ENCODE measurements at regions not wholly inside any gene's neighbourhood (a gene's known extent, or its start where the extent isn't known, plus 50 kb on each side); places are given as distances from the start of the nearest gene placed in this dataset.
"Not testable (repeated sequence)": the region's sequence is repeated elsewhere in the genome, so short reads cannot be mapped to it uniquely, and the experiment has no call there.

DNA sequence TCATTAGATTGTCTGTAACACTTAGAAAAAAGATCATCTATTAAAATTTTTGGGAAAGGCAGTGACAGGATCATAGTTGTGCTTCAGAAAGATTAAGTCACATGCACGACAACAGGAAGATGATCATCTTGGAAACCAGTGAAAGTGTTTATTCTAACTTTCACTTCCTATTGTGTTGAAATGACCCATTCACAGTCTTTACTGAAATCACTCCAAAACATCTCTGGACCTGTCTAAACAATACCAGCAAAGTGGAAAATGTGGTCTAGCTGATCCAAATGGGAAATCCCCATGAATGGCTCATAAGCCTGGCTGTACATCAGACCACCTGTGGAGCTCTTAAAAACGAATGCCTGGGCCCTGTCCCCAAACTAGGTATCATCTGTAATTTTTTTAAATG is 111.1 kb upstream of the ETV3 start:
- Histone ChIP-seq H3K4me2 (ENCODE audit: low read length) (no peak overlapping the region), H3K79me2 (no peaks in the 10 kb centered on the region), H2AFZ (no peak overlapping the region), H3K9ac (no peak overlapping the region), H3K36me3 (ENCODE audit: control insufficient read depth, insufficient read depth, low read length) (no peaks in the 10 kb centered on the region), H3K27me3 (ENCODE audit: control insufficient read depth, insufficient read depth, low read length) (no peaks in the 10 kb centered on the region), H3K9me3 (ENCODE audit: control insufficient read depth, low read length) (no peaks in the 10 kb centered on the region), H3K4me3 (ENCODE audit: low read depth, low read length) (no peak overlapping the region), H3K27ac (no peak overlapping the region), H3K4me1 (no peaks in the 10 kb centered on the region)
- TF ChIP-seq, protein P1, sequence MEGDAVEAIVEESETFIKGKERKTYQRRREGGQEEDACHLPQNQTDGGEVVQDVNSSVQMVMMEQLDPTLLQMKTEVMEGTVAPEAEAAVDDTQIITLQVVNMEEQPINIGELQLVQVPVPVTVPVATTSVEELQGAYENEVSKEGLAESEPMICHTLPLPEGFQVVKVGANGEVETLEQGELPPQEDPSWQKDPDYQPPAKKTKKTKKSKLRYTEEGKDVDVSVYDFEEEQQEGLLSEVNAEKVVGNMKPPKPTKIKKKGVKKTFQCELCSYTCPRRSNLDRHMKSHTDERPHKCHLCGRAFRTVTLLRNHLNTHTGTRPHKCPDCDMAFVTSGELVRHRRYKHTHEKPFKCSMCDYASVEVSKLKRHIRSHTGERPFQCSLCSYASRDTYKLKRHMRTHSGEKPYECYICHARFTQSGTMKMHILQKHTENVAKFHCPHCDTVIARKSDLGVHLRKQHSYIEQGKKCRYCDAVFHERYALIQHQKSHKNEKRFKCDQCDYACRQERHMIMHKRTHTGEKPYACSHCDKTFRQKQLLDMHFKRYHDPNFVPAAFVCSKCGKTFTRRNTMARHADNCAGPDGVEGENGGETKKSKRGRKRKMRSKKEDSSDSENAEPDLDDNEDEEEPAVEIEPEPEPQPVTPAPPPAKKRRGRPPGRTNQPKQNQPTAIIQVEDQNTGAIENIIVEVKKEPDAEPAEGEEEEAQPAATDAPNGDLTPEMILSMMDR (IDR thresholded peaks at IDR 0.05): no peak

DNA sequence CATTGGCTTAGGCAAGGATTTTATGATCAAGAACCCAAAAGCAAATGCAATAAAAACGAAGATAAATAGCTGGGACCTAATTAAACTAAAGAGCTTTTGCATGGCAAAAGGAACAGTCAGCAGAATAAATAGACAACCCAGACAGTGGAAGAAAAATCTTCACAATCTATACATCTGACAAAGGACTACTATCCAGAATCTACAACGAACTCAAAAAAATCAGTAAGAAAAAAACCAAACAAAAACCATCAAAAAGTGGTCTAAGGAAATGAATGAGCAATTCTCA is 109.5 kb upstream of the ETV3 start:
- not testable (repeated sequence) for H3K4me2 ChIP-seq (ENCODE audit: low read length); H2AFZ ChIP-seq; H3K36me3 ChIP-seq (ENCODE audit: control insufficient read depth, insufficient read depth, low read length); H3K4me3 ChIP-seq (ENCODE audit: low read depth, low read length); H3K27me3 ChIP-seq (ENCODE audit: control insufficient read depth, insufficient read depth, low read length); H3K27ac ChIP-seq; H3K9me3 ChIP-seq (ENCODE audit: control insufficient read depth, low read length); H3K9ac ChIP-seq; H3K79me2 ChIP-seq; H3K4me1 ChIP-seq

DNA sequence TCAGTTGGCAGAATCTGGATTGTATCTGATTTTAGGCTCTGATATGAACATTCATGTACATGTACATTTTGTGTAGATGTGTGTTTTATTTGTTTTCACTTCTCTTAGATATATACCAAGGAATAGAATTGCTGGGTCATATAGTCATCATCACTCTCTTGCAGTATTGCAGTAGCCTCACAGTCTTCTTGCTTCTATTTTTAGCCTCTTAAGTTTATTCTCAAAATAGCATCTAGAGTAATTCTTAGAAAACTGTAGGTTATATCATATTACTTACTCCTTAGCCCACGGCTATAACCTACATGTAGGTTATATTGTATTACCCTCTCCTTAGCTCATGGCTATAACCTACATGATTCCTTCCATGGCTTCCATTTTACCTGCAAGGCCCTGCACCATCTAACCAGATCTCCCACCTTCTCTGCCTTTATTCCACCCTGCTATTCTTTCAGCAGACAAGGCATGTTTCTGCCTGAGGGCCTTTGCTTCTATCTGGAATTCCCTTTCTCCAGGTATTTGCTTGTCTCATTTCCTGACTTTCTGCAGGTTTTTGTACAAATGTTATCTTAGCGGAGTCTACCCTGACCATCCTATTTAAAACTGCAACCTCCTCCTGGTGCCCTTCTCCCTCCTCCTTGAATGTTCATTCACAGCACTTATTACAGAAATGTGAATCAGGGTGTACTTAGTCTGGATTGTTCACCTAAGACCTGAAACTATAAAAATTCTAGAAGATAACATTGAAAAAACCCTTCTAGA is 109.0 kb upstream of the ETV3 start:
- no peaks in the 10 kb centered on the region for H3K9me3 ChIP-seq (ENCODE audit: control insufficient read depth, low read length)
- H3K4me3 ChIP-seq (ENCODE audit: low read depth, low read length): no peak overlapping the region
- no peaks in the 10 kb centered on the region for H3K79me2 ChIP-seq
- no peaks in the 10 kb centered on the region for H3K36me3 ChIP-seq (ENCODE audit: control insufficient read depth, insufficient read depth, low read length)
- no peak overlapping the region for H3K9ac ChIP-seq
- no peak overlapping the region for H3K27ac ChIP-seq
- H2AFZ ChIP-seq: no peak overlapping the region
- no peak overlapping the region for H3K4me2 ChIP-seq (ENCODE audit: low read length)
- H3K4me1 ChIP-seq: no peaks in the 10 kb centered on the region
- TF ChIP-seq, protein P1 (IDR thresholded peaks at IDR 0.05): no peak
- no peaks in the 10 kb centered on the region for H3K27me3 ChIP-seq (ENCODE audit: control insufficient read depth, insufficient read depth, low read length)

GRCh38 chr1:157245823-157246222 is 107.6 kb upstream of the ETV3 start:
- H3K79me2 ChIP-seq: no peaks in the 10 kb centered on the region
- no peak overlapping the region for H3K4me3 ChIP-seq (ENCODE audit: low read depth, low read length)
- no peaks in the 10 kb centered on the region for H3K27me3 ChIP-seq (ENCODE audit: control insufficient read depth, insufficient read depth, low read length)
- no peak overlapping the region for H2AFZ ChIP-seq
- no peak overlapping the region for H3K9ac ChIP-seq
- H3K27ac ChIP-seq: no peak overlapping the region
- H3K4me2 ChIP-seq (ENCODE audit: low read length): no peak overlapping the region
- TF ChIP-seq, protein P1 (IDR thresholded peaks at IDR 0.05): no peak
- H3K9me3 ChIP-seq (ENCODE audit: control insufficient read depth, low read length): no peaks in the 10 kb centered on the region
- no peaks in the 10 kb centered on the region for H3K36me3 ChIP-seq (ENCODE audit: control insufficient read depth, insufficient read depth, low read length)
- H3K4me1 ChIP-seq: no peaks in the 10 kb centered on the region

DNA sequence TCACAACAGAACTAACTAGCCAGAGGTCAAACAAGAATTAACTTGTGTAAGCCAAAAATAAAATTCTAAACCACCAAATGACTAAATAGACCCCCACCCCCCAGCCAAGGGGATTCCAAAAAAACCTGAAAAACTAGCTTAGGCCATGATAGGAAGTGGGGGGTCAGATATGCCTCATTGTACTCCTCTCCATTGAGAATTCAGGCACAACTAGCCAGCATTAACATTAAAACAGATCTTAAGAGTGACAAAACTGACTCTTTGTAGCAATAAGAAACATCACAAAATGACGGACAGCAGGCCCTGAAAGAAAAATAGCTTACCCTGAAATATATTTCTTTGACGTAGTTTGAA is 103.0 kb upstream of the ETV3 start:
- H2AFZ ChIP-seq: no peak overlapping the region
- no peaks in the 10 kb centered on the region for H3K4me1 ChIP-seq
- no peaks in the 10 kb centered on the region for H3K27me3 ChIP-seq (ENCODE audit: control insufficient read depth, insufficient read depth, low read length)
- no peak overlapping the region for H3K27ac ChIP-seq
- no peak overlapping the region for H3K9ac ChIP-seq
- H3K4me3 ChIP-seq (ENCODE audit: low read depth, low read length): no peak overlapping the region
- TF ChIP-seq, protein P1 (IDR thresholded peaks at IDR 0.05): no peak
- no peak overlapping the region for H3K4me2 ChIP-seq (ENCODE audit: low read length)
- H3K79me2 ChIP-seq: no peaks in the 10 kb centered on the region
- no peaks in the 10 kb centered on the region for H3K9me3 ChIP-seq (ENCODE audit: control insufficient read depth, low read length)
- H3K36me3 ChIP-seq (ENCODE audit: control insufficient read depth, insufficient read depth, low read length): no peaks in the 10 kb centered on the region

Measured in parathyroid adenoma (tissue), 2 donors.